SK-N-SH (cell line): ENCODE measurements at regions not wholly inside any gene's neighbourhood (a gene's known extent, or its start where the extent isn't known, plus 50 kb on each side); places are given as distances from the start of the nearest gene placed in this dataset.

Source experiments
- CTCF ChIA-PET: fragments of 300-600, 350-600 bp; formaldehyde crosslinking; extraction: SDS; loops from one replicate; lab custom pipeline; 2021; lab: Yijun Ruan, JAX
- POLR2A ChIA-PET: fragments of 350-600 bp; sonication (Branson Sonifier 250); formaldehyde crosslinking; extraction: SDS; loops from one replicate; lab custom pipeline; 2020; ENCODE audit warnings: antibody characterized with exemption, inconsistent platforms; lab: Yijun Ruan, JAX
- DNase-seq: peaks from one replicate; pipeline ENCODE4 v3.0.0; 2012
- H2AFZ ChIP-seq: fragments of 200-600 bp; sonication (generic); 2 replicates; pipeline ENCODE4 v1.8.1; 2016; ENCODE audit warnings: antibody characterized with exemption, mild to moderate bottlenecking, low read depth
- H3F3A ChIP-seq: fragments of 200-600 bp; sonication (generic); replicated peaks from 2 replicates; pipeline ENCODE3; 2016; ENCODE audit warnings: antibody characterized with exemption, mild to moderate bottlenecking; ENCODE audit not compliant: insufficient read depth
- H3K27ac ChIP-seq, 2 experiments: fragments of 200-500 bp in 1 of 2; fragments of 200-600 bp in 1 of 2; sonication (Bioruptor generic) in 1 of 2; sonication (generic), shearing (Covaris generic) in 1 of 2; 2 replicates each; pipeline versions ENCODE4 v1.5.1 to v1.6.1; 2014 to 2016; ENCODE audit warnings: low read depth in 2 of 2, inconsistent platforms in 1 of 2, low read length in 1 of 2, mild to moderate bottlenecking in 1 of 2, mixed read lengths in 1 of 2
- H3K27me3 ChIP-seq: fragments of 200-600 bp; sonication (generic), shearing (Covaris generic); 2 replicates; pipeline ENCODE4 v1.6.1; 2016; ENCODE audit warnings: mixed run types; ENCODE audit not compliant: insufficient read depth
- H3K36me3 ChIP-seq, 2 experiments: fragments of 200-500 bp in 1 of 2; fragments of 200-600 bp in 1 of 2; sonication (Bioruptor generic) in 1 of 2; sonication (generic) in 1 of 2; replicated peaks in 1 of 2; 2 replicates each; pipeline versions ENCODE3 to v1.5.1; 2014 to 2016; ENCODE audit warnings: low read length in 1 of 2, mild to moderate bottlenecking in 1 of 2; ENCODE audit not compliant: insufficient read depth in 2 of 2, control insufficient read depth in 1 of 2
- H3K4me1 ChIP-seq, 2 experiments: fragments of 200-500 bp in 1 of 2; fragments of 200-600 bp in 1 of 2; sonication (Bioruptor generic) in 1 of 2; sonication (generic), shearing (Covaris generic) in 1 of 2; 2 replicates each; pipeline versions ENCODE4 v1.5.1 to v1.6.1; 2014 to 2016; ENCODE audit warnings: low read depth in 1 of 2, low read length in 1 of 2, mixed run types in 1 of 2; ENCODE audit not compliant: insufficient read depth in 2 of 2, control insufficient read depth in 1 of 2
- H3K4me2 ChIP-seq: fragments of 200-600 bp; sonication (generic), shearing (Covaris generic); 2 replicates; pipeline ENCODE4 v1.6.1; 2017; ENCODE audit warnings: mixed run types
- H3K4me3 ChIP-seq, 2 experiments: fragments of 200-500 bp in 1 of 2; fragments of 200-600 bp in 1 of 2; sonication (Bioruptor generic) in 1 of 2; sonication (generic), shearing (Covaris generic) in 1 of 2; 2 replicates each; pipeline versions ENCODE4 v1.5.1 to v1.8.1; 2014 to 2016; ENCODE audit warnings: low read depth in 2 of 2, inconsistent platforms in 1 of 2, low read length in 1 of 2, mild to moderate bottlenecking in 1 of 2, mixed read lengths in 1 of 2, moderate library complexity in 1 of 2
- H3K79me2 ChIP-seq: fragments of 200-600 bp; sonication (generic); 2 replicates; pipeline ENCODE4 v1.8.1; 2017; ENCODE audit warnings: mild to moderate bottlenecking; ENCODE audit not compliant: insufficient read depth
- H3K9ac ChIP-seq: fragments of 200-600 bp; sonication (generic); 2 replicates; pipeline ENCODE4 v1.6.1; 2017; ENCODE audit warnings: mixed run types
- H3K9me2 ChIP-seq: fragments of 200-600 bp; sonication (generic); 2 replicates; pipeline ENCODE4 v1.6.1; 2017; ENCODE audit warnings: mixed run types
- H3K9me3 ChIP-seq: fragments of 200-600 bp; sonication (generic); 2 replicates; pipeline ENCODE4 v1.6.1; 2017; ENCODE audit warnings: mixed run types, mild to moderate bottlenecking, moderate library complexity
- H4K20me1 ChIP-seq: fragments of 200-600 bp; sonication (generic); 2 replicates; pipeline ENCODE4 v1.6.1; 2017; ENCODE audit warnings: mild to moderate bottlenecking, mixed run types; ENCODE audit not compliant: insufficient read depth
- CHD2 ChIP-seq: fragments of 150-350 bp; IDR thresholded peaks from 2 replicates; pipeline ENCODE4 v1.6.1; 2018; ENCODE audit warnings: low read length; ENCODE audit not compliant: partially characterized antibody
- EP300 ChIP-seq, 2 experiments: IDR thresholded peaks; 2 replicates each; pipeline versions ENCODE4 v1.4.0 to v1.6.1; 2012; ENCODE audit warnings: borderline replicate concordance in 1 of 2, low read depth in 1 of 2, low read length in 1 of 2
- FOXJ3 ChIP-seq: sonication (generic); formaldehyde crosslinking; IDR thresholded peaks from 2 replicates; pipeline ENCODE4 v1.5.1; 2020; ENCODE audit warnings: mild to moderate bottlenecking, missing genetic modification reagents
- GABPA ChIP-seq: IDR thresholded peaks from 2 replicates; pipeline ENCODE4 v1.4.0; 2012; ENCODE audit warnings: low read depth, mild to moderate bottlenecking
- GATA2 ChIP-seq: sonication (generic); formaldehyde crosslinking; IDR thresholded peaks from 2 replicates; pipeline ENCODE4 v1.5.0; 2020; ENCODE audit warnings: mild to moderate bottlenecking, missing genetic modification reagents
- JUND ChIP-seq: IDR thresholded peaks from 2 replicates; pipeline ENCODE4 v1.4.0; 2012
- MXI1 ChIP-seq: IDR thresholded peaks from 2 replicates; pipeline ENCODE4 v1.6.1; 2012; ENCODE audit warnings: mild to moderate bottlenecking, low read depth, low read length, improper control_type of control experiment
- PBX3 ChIP-seq: IDR thresholded peaks from 2 replicates; pipeline ENCODE4; 2012
- POLR2AphosphoS5 ChIP-seq: IDR thresholded peaks from 2 replicates; pipeline ENCODE4 v1.6.1; 2012; ENCODE audit warnings: low read depth, low read length
- RCOR1 ChIP-seq: fragments of 150-350 bp; IDR thresholded peaks from 2 replicates; pipeline ENCODE4 v1.6.1; 2017; ENCODE audit warnings: antibody characterized with exemption, low read length
- REST ChIP-seq: IDR thresholded peaks from 2 replicates; pipeline ENCODE4 v1.6.1; 2012; ENCODE audit warnings: mild to moderate bottlenecking, low read depth, low read length, moderate library complexity
- RFX5 ChIP-seq: IDR thresholded peaks from 2 replicates; pipeline ENCODE4 v1.6.1; 2012; ENCODE audit warnings: mild to moderate bottlenecking, improper control_type of control experiment, low read length
- RXRA ChIP-seq: IDR thresholded peaks from 2 replicates; pipeline ENCODE4 v1.4.0; 2012; ENCODE audit warnings: low read depth, mild to moderate bottlenecking, borderline replicate concordance
- SMC3 ChIP-seq: IDR thresholded peaks from 2 replicates; pipeline ENCODE4 v1.6.1; 2012; ENCODE audit warnings: low read depth, low read length, improper control_type of control experiment
- TEAD4 ChIP-seq: IDR thresholded peaks from 2 replicates; pipeline ENCODE4 v1.4.0; 2012; ENCODE audit warnings: mild to moderate bottlenecking, borderline replicate concordance; ENCODE audit not compliant: insufficient read depth
- USF1 ChIP-seq: IDR thresholded peaks from 2 replicates; pipeline ENCODE4 v1.4.0; 2012; ENCODE audit warnings: low read depth, borderline replicate concordance
- USF2 ChIP-seq: fragments of 150-350 bp; IDR thresholded peaks from 2 replicates; pipeline ENCODE4 v1.6.1; 2017; ENCODE audit warnings: antibody characterized with exemption, low read length, low read depth, borderline replicate concordance
- YY1 ChIP-seq: IDR thresholded peaks from 2 replicates; pipeline ENCODE4 v1.4.0; 2012; ENCODE audit warnings: low read depth, mild to moderate bottlenecking
- ZBTB33 ChIP-seq: IDR thresholded peaks from 2 replicates; pipeline ENCODE4 v1.4.0; 2012; ENCODE audit warnings: low read depth, borderline replicate concordance
- WGBS: methylation state at CpG from one replicate; pipeline ENCODE4 v1.1.6; 2017; ENCODE audit warnings: low lambda C conversion rate; 5-methylcytosine and 5-hydroxymethylcytosine counted together

GRCh38 chr2:43152186-43152585, 74.2 kb downstream of the ZFP36L2 start:
- Histone ChIP-seq H3K9me3 (no peaks in the 10 kb centered on the region), H3K4me3 (no peak overlapping the region), H3K27me3 (no peaks in the 10 kb centered on the region), H3K36me3 (no peaks in the 10 kb centered on the region), H3K79me2 (no peaks in the 10 kb centered on the region), H3K9ac (no peak overlapping the region), H3K4me2 (no peak overlapping the region), H4K20me1 (no peaks in the 10 kb centered on the region), H3K27ac (no peak overlapping the region), H3K4me1 (peaks cover 0 to 12% of the 10 kb centered on the region in 2 experiments; a peak in 1 of 4 replicates), H3F3A (no peaks in the 10 kb centered on the region), H2AFZ (no peak overlapping the region), H3K9me2 (no peaks in the 10 kb centered on the region)
- 85% methylated on average over 8 of the region's 8 CpGs for WGBS
- ChIA-PET CTCF (interaction anchor here (0.7 to 1.8 kb wide), 5 partner anchors 8 to 389 kb away, joined by 3 to 5 read pairs (median 3); no protein-coding TSS in a partner anchor), POLR2A (no interaction called here)
- no peak for TF ChIP-seq ZBTB33
- TF ChIP-seq SMC3: no peak
- no peak for TF ChIP-seq USF2
- no peak for TF ChIP-seq RXRA
- DNase-seq: peak; percentile 23

GRCh38 chr2:43149482-43150107, 76.8 kb downstream of the ZFP36L2 start:
- Histone ChIP-seq H3K9ac (no peak overlapping the region), H3K4me3 (no peak overlapping the region), H4K20me1 (no peaks in the 10 kb centered on the region), H3K9me3 (no peaks in the 10 kb centered on the region), H3K36me3 (no peaks in the 10 kb centered on the region), H3K27ac (no peak overlapping the region), H3F3A (no peaks in the 10 kb centered on the region), H3K79me2 (no peaks in the 10 kb centered on the region), H2AFZ (no peak overlapping the region), H3K27me3 (no peaks in the 10 kb centered on the region), H3K4me2 (no peak overlapping the region), H3K9me2 (no peaks in the 10 kb centered on the region), H3K4me1 (peaks cover 0 to 12% of the 10 kb centered on the region in 2 experiments; a peak in 1 of 4 replicates)
- ChIA-PET POLR2A (interaction anchor here (0.6 kb wide), 1 partner anchor 36 kb away, joined by 3 read pairs; no protein-coding TSS in a partner anchor), CTCF (interaction anchor here (1.4 to 1.5 kb wide), 2 partner anchors 9 to 78 kb away, joined by 3 to 4 read pairs; no protein-coding TSS in a partner anchor)
- no peak for DNase-seq
- 90% methylated on average over 9 of the region's 9 CpGs for WGBS
- no peak for TF ChIP-seq RFX5
- no peak for TF ChIP-seq MXI1
- no peak for TF ChIP-seq USF1
- no peak for TF ChIP-seq YY1
- TF ChIP-seq PBX3: no peak
- no peak for TF ChIP-seq JUND
- TF ChIP-seq FOXJ3 (CRISPR knock-in tag): no peak
- no peak for TF ChIP-seq RCOR1
- TF ChIP-seq GATA2 (CRISPR knock-in tag): no peak
- TF ChIP-seq CHD2: no peak
- TF ChIP-seq EP300 (IDR thresholded peaks at IDR 0.05; ENCODE audit: borderline replicate concordance in 1 of 2, low read depth in 1 of 2, low read length in 1 of 2): no peak
- no peak for TF ChIP-seq TEAD4
- no peak for TF ChIP-seq GABPA
- TF ChIP-seq REST: no peak
- no peak for TF ChIP-seq POLR2AphosphoS5
